ENCODE measurements at regions not wholly inside any gene's neighbourhood (a gene's known extent, or its start where the extent isn't known, plus 50 kb on each side); places are given as distances from the start of the nearest gene placed in this dataset.

GRCh38 chr12:44961887-44962286 lies 85.8 kb upstream of the NELL2 start:
- no peak for DNase-seq

- no peak for DNase-seq
Measured at GRCh38 chr12:44960856-44961255, 84.7 kb upstream of the NELL2 start.

GRCh38 chr12:44960423-44960822 lies 84.3 kb upstream of the NELL2 start:
- no peak for DNase-seq

- DNase-seq: no peak
Measured at GRCh38 chr12:44947163-44947562, 71.0 kb upstream of the NELL2 start.

- no peak for DNase-seq
Measured at GRCh38 chr12:44942714-44943113, 66.6 kb upstream of the NELL2 start.

- peak; percentile 66 for DNase-seq
Measured at GRCh38 chr12:44930972-44931600, 55.0 kb upstream of the NELL2 start.

GRCh38 chr12:44929236-44929885 lies 53.2 kb upstream of the NELL2 start:
- no peak for DNase-seq

Measured in NCI-H1048 (cell line).